Peyer's patch (tissue), 4 donors: ENCODE measurements at regions not wholly inside any gene's neighbourhood (a gene's known extent, or its start where the extent isn't known, plus 50 kb on each side); places are given as distances from the start of the nearest gene placed in this dataset.

Experiments used
- CTCF ChIP-seq, 6 experiments: fragments of 450-650 bp in 4 of 6; fragments of 200-600 bp in 2 of 6; sonication (generic) in 1 of 6; IDR thresholded peaks; one replicate each; pipeline ENCODE4 v1.5.1; 2017 to 2019; ENCODE audit warnings: antibody characterized with exemption in 6 of 6, mild to moderate bottlenecking in 3 of 6, moderate library complexity in 1 of 6
- POLR2A ChIP-seq, 2 donors: fragments of 450-650 bp; IDR thresholded peaks; one replicate each; pipeline ENCODE4 v1.5.1; 2017; ENCODE audit warnings: antibody characterized with exemption in 2 of 2, mild to moderate bottlenecking in 2 of 2, moderate library complexity in 2 of 2

GRCh38 chr13:69591437-69591836 is 516.2 kb upstream of the ATXN8OS start:
- TF ChIP-seq CTCF (IDR thresholded peaks at IDR 0.05) = no peak
- TF ChIP-seq POLR2A (IDR thresholded peaks at IDR 0.05) = no peak
